Right cardiac atrium (tissue), 5 donors: ENCODE measurements at regions not wholly inside any gene's neighbourhood (a gene's known extent, or its start where the extent isn't known, plus 50 kb on each side); places are given as distances from the start of the nearest gene placed in this dataset.
A peak's percentile ranks its signal among the peaks of the same experiment; 100 is the strongest.

Experiments
- ATAC-seq, 2 donors: fragments of 200-7000 bp; cut with Tn5 transposase; one replicate each; pipeline versions ENCODE4 v1.8.0 to v1.9.1; 2020; ENCODE audit warnings: moderate library complexity in 2 of 2, mild to moderate bottlenecking in 1 of 2
- DNase-seq, 3 donors: peaks; one replicate each; pipeline ENCODE4 v3.0.0-alpha.2; 2020
- H3K27ac ChIP-seq: one replicate; pipeline ENCODE4 v1.5.1; 2013; ENCODE audit warnings: mild to moderate bottlenecking, low read length, control low read depth, moderate library complexity
- H3K27me3 ChIP-seq: one replicate; pipeline ENCODE4 v1.6.1; 2013; ENCODE audit not compliant: control insufficient read depth, insufficient read depth
- H3K4me1 ChIP-seq: one replicate; pipeline ENCODE4 v1.6.1; 2013; ENCODE audit warnings: low read length; ENCODE audit not compliant: control insufficient read depth, insufficient read depth
- H3K4me3 ChIP-seq: one replicate; pipeline ENCODE4 v1.5.1; 2013; ENCODE audit warnings: low read length, control low read depth
- H3K9me3 ChIP-seq: one replicate; pipeline ENCODE4 v1.6.1; 2013; ENCODE audit warnings: low read length; ENCODE audit not compliant: control insufficient read depth
- WGBS: extraction: QIAGEN DNeasy Blood & Tissue Kit; methylation state at CpG from one replicate; pipeline ENCODE4 v1.1.7; 2013; 5-methylcytosine and 5-hydroxymethylcytosine counted together
- intact Hi-C, 4 donors: fragments of 100-400 bp; cut with DNase I; formaldehyde crosslinking; loops; one replicate each; pipeline versions ENCODE4 v1.11.0 to v1.14.0; 2022 to 2023
- donor health status: healthy with polysubstance abuse.
- donor health status: DM: no; HTN: yes; CAD: no.
- donor health status: DM: no; HTN: no; CAD: no.
- donor health status: DM: no; HTN: yes; CAD: no; lungs with severe emphysema.
- donor health status: DM: yes; HTN: yes; CAD: no.

DNA sequence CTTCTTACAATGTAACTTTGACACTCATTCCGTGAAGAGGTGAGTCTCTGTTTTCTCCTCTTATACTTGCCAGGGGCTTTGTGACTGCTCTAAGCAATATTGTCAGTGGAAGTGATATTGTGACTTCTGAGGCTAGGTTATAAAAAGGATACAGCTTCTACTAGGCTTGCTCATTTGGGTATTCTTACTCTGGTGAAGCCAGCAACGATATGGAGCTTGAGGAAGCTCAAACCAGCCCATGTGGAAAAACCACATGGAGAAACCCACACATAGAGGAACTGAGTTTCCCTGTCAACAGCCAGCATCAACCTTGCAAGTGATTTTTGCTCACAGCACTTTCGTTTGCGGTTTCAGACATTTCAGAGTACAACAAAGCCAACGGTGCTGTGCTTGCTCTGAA is 149.6 kb upstream of the SEMA3E start:
- intact Hi-C loops: no loop called here
- Histone ChIP-seq H3K9me3 (no peaks in the 10 kb centered on the region), H3K4me3 (no peak overlapping the region), H3K27ac (no peak overlapping the region), H3K27me3 (no peaks in the 10 kb centered on the region), H3K4me1 (no peaks in the 10 kb centered on the region)
- WGBS: 84% methylated on average over 5 of the region's 5 CpGs
- DNase-seq: no peak
- no peak for ATAC-seq

DNA sequence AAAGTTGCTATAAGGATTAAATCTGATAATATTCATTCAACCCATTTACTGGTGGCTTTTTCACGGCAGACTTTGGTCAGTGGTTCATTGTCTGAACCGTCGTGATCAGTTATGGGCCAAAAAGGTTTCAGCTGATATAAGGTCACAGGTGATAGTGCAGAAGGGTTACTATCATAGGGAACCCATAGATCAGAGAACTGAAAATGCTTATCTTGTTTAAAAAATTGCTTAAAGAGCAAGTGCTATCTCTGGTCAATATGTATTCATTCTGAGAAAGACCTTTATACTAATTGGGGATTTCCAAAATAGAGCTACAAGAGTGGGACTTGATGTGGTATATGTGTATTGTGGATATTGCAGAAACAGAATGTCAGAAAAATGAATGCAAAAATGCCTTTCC is 147.8 kb upstream of the SEMA3E start:
- H3K27me3 ChIP-seq: no peaks in the 10 kb centered on the region
- H3K27ac ChIP-seq: no peak overlapping the region
- no peak overlapping the region for H3K4me3 ChIP-seq
- H3K9me3 ChIP-seq: no peaks in the 10 kb centered on the region
- intact Hi-C loops: no loop called here
- H3K4me1 ChIP-seq: no peaks in the 10 kb centered on the region
- WGBS: 72% methylated on average over 3 of the region's 3 CpGs
- ATAC-seq: no peak
- DNase-seq: no peak

DNA sequence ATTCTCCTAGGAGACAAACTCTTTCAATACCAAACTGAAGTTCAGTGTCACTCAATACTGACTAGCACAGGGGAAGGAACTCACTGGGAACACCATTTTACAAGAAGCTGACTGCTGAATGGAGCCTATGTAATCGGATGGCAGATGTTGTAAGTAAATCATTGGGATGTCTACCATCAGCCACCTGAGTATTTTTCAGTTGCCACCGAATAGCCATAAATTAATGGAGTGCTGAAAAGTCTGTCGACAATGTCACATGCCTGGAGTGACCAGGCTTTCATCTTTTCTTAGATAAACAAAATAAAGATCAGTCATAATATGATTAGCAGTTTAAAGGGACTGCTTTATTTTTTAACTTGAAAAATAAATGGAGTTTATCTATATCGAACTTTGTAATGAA is 145.9 kb upstream of the SEMA3E start:
- intact Hi-C loops: no loop called here
- DNase-seq (no peak), ATAC-seq (no peak)
- H3K4me3 ChIP-seq: no peak overlapping the region
- no peaks in the 10 kb centered on the region for H3K9me3 ChIP-seq
- WGBS: 52% methylated on average over 4 of the region's 4 CpGs
- H3K4me1 ChIP-seq: no peaks in the 10 kb centered on the region
- no peaks in the 10 kb centered on the region for H3K27me3 ChIP-seq
- H3K27ac ChIP-seq: no peak overlapping the region

DNA sequence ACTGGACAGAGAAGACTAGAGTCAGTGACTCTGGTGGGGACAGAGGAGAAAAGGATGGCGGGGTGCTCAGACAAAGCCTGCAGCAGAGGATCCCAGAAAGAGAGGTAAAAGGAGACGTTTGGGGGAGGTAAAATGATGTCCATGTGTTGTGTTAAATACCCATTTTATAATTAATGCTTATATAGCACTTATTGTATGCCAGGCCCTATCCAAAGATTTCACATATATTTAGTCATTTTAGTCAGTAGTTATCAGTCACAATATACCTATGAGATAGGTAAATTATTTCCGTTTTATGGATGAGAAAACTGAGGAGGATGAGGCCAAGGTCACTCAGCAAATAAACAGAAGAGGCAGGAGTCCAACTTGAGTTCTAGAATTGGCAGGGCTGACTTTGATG is 144.6 kb upstream of the SEMA3E start:
- no peak overlapping the region for H3K27ac ChIP-seq
- ATAC-seq (no peak), DNase-seq (no peak)
- H3K9me3 ChIP-seq: no peaks in the 10 kb centered on the region
- no peaks in the 10 kb centered on the region for H3K27me3 ChIP-seq
- 64% methylated on average over 3 of the region's 3 CpGs for WGBS
- intact Hi-C loops: no loop called here
- H3K4me3 ChIP-seq: no peak overlapping the region
- no peaks in the 10 kb centered on the region for H3K4me1 ChIP-seq

DNA sequence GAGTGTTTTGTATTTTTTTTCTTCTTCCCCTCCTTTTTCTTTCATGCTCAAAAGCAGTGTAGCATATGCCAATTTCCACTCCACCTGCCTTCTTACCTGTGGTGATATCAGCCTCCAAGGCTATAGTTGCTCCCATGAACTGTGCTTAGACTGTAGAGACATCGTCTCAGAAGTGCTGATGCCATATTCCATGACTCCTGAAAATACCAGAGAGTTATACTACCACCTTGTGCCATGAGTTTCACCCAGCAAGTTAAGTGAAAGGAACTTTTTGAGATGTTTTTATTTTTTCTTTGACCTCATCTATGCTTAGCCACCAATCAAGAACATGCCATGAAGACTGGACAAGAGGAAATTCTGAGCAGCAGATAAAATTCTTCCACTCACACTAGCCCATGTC is 142.8 kb upstream of the SEMA3E start:
- Histone ChIP-seq H3K9me3 (no peaks in the 10 kb centered on the region), H3K27ac (no peak overlapping the region), H3K27me3 (no peaks in the 10 kb centered on the region), H3K4me3 (no peak overlapping the region), H3K4me1 (no peaks in the 10 kb centered on the region)
- DNase-seq (no peak), ATAC-seq (no peak)
- intact Hi-C loops: no loop called here
- 65% methylated on average over 1 of the region's 1 CpG for WGBS

DNA sequence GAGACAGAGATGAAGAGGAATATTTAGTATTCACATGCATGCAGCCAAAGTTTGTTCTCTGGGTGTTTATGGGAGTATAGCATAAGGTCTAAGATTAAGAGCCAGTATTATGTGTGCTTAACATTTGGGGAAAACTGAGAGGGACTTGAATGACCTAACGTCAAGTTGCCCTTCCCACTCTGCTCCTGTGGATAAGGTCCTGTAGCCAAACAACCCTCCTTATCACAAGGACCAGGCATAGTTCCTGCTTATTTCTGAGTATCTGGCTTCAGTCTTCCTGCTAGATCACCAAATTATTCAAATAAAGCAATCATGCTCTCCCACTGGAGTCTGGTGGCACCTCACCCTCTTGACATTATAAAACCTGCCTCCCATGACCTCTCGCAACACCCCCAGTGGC is 137.9 kb upstream of the SEMA3E start:
- no peaks in the 10 kb centered on the region for H3K9me3 ChIP-seq
- no peak overlapping the region for H3K27ac ChIP-seq
- DNase-seq (no peak), ATAC-seq (no peak)
- intact Hi-C loops: no loop called here
- WGBS: 73% methylated on average over 2 of the region's 2 CpGs
- H3K27me3 ChIP-seq: no peaks in the 10 kb centered on the region
- no peaks in the 10 kb centered on the region for H3K4me1 ChIP-seq
- no peak overlapping the region for H3K4me3 ChIP-seq

DNA sequence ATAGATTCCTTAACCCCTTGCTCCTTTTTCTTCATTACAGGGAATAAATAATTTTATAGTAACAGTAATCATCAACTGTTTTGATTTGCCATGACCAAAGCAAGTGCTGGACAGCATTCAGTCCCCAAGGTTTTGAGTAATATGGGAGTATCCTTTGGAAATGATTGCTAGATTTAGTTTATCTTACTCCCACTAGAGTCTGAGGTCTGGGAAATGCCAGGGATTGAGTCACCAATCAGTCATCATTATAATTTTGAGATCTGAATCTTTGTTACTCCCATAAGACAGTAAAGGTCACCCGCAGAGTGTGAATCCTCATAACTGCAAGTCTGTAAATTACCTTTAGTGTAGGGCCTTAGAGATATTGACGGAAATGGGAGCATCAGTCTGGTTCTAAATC is 133.7 kb upstream of the SEMA3E start:
- 88% methylated on average over 2 of the region's 2 CpGs for WGBS

DNA sequence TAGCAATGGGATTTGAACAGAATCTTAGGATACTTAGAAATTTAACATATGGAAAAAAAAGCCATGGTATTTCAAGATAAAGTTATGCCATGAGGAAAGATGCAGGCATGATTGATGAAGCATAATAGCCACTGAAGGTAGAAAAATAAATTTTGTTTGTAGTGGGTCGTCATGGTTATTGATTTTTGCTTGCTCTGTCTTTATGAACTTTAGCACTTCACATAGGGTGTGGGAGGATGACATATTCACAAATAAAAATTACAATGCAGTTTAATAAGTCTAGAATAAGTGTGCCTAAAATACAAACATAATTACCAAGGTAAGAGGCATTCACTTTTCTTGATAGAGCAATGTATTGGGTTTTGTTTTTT is 129.1 kb upstream of the SEMA3E start:
- no peaks in the 10 kb centered on the region for H3K9me3 ChIP-seq
- no peak for ATAC-seq
- WGBS: 61% methylated on average over 1 of the region's 1 CpG
- H3K27me3 ChIP-seq: no peaks in the 10 kb centered on the region
- H3K4me1 ChIP-seq: no peaks in the 10 kb centered on the region
- no peak overlapping the region for H3K27ac ChIP-seq
- no peak overlapping the region for H3K4me3 ChIP-seq
- intact Hi-C loops: no loop called here
- DNase-seq: no peak

More for the DNA sequence above, 133.7 kb upstream of the SEMA3E start:
- Histone ChIP-seq H3K27me3 (no peaks in the 10 kb centered on the region), H3K4me1 (no peaks in the 10 kb centered on the region), H3K4me3 (no peak overlapping the region), H3K9me3 (no peaks in the 10 kb centered on the region), H3K27ac (no peak overlapping the region)
- intact Hi-C loops: no loop called here
- ATAC-seq (no peak), DNase-seq (no peak)

DNA sequence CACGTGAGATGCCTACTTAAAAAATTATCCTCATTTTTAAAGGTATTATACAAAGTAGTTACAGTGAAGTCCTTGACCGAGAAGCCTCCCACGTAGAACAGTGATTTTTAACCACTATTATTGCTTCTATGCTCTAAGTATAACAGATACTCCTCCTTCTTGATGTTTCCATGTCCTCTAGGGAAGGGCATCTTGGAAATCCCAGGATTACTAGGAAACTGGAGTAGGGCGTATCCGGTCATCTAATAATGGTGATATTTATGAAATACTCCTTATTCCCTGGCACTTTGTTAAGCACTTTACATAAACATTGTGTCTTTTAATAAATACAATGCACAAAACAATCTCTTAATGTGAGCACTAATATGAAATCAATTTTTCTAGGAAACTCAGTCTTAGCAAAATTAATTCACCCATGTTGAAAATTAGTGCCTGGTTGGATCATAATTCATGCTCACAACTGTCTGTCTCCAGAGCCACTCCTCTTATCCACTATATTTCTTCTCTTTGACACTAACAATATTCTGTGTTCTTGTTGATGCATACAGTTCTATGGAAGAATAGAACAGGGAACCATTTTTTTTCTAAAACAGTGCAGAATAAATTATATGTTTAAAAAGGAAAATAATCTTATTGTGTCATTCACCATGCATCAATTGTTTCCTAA is 128.6 kb upstream of the SEMA3E start:
- DNase-seq: no peak
- intact Hi-C loops: no loop called here
- Histone ChIP-seq H3K9me3 (no peaks in the 10 kb centered on the region), H3K27me3 (no peaks in the 10 kb centered on the region), H3K4me3 (no peak overlapping the region), H3K27ac (no peak overlapping the region), H3K4me1 (no peaks in the 10 kb centered on the region)
- no peak for ATAC-seq
- WGBS: 85% methylated on average over 5 of the region's 5 CpGs

DNA sequence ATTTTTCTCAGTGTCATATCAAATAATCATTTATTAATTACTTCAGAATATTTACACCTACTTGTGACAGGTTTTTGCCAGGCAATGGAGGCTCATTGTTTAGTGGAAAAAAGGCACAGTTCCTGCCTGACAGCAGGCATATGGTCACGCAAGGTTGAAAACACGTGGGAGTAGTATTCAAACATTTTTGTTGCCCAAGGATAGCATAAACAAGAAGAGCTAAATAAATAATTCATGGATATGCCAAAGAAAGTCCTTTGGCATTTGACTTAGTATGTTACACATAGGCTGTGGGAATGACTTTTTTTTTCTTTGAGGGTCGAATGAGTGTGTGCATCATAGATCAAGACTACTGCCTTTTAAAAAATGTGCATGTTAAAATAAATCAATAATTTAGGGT is 120.5 kb upstream of the SEMA3E start:
- 68% methylated on average over 3 of the region's 3 CpGs for WGBS
- no peak for DNase-seq
- no peaks in the 10 kb centered on the region for H3K27me3 ChIP-seq

DNA sequence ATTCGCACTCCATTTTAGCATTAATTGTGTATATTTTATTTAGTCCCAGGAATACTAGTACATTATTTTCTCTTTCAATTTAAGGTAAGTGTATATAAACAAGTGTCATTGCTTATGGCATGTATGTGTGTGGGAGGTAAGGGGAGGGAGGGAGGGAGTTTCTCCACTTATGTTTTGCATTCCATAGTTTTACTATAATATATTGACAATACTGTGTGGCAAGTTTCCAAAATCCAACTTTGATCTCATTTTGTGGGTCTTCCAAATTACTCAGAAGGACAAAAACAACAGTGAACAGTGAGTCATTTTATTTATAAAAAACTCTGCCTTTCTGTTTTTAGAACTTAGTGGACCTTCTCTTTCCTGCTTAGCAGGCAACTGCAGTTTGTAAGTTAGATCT is 102.3 kb upstream of the SEMA3E start:
- intact Hi-C loops: no loop called here
- no peak overlapping the region for H3K4me3 ChIP-seq
- whole genome bisulfite sequencing: 93% methylated on average over 1 of the region's 1 CpG
- ATAC-seq: no peak
- H3K27me3 ChIP-seq: no peaks in the 10 kb centered on the region
- no peak for DNase-seq
- H3K4me1 ChIP-seq: no peaks in the 10 kb centered on the region
- no peaks in the 10 kb centered on the region for H3K9me3 ChIP-seq
- H3K27ac ChIP-seq: no peak overlapping the region

More for the DNA sequence above, 120.5 kb upstream of the SEMA3E start:
- ATAC-seq: no peak
- H3K9me3 ChIP-seq: no peaks in the 10 kb centered on the region
- intact Hi-C loops: no loop called here
- no peak overlapping the region for H3K4me3 ChIP-seq
- H3K4me1 ChIP-seq: no peaks in the 10 kb centered on the region
- no peak overlapping the region for H3K27ac ChIP-seq

DNA sequence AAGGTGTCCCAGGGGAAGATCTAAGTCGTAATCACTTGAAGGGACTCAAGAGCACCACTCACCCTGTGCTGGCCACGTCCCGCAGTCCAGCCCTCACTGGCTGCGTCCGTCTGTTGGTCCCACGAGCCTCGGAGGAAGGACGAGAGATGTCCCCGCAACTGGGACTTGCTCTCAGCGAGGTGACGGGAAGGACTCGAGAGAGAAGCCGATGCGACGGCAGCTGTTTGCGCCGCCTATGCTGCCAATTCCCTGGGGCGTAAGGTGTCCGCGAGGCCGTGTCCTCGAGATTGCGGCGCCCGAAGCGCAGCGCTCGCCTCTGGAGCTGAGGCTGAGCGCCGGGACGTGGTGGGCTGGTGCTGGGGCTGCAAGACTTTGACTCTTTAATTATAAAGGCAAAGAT is 100.6 kb upstream of the SEMA3E start:
- 94% methylated on average over 31 of the region's 31 CpGs for WGBS

More for the DNA sequence above, 100.6 kb upstream of the SEMA3E start:
- intact Hi-C loops: no loop called here
- Histone ChIP-seq H3K4me3 (no peak overlapping the region), H3K27ac (no peak overlapping the region), H3K9me3 (no peaks in the 10 kb centered on the region), H3K27me3 (no peaks in the 10 kb centered on the region), H3K4me1 (no peaks in the 10 kb centered on the region)
- DNase-seq (peak in 2 of 3 donors; percentile 12 to 34), ATAC-seq (no peak)
